ENCODE measurements at regions not wholly inside any gene's neighbourhood (a gene's known extent, or its start where the extent isn't known, plus 50 kb on each side); places are given as distances from the start of the nearest gene placed in this dataset.
"Not testable (repeated sequence)": the region's sequence is repeated elsewhere in the genome, so short reads cannot be mapped to it uniquely, and the experiment has no call there.

DNA sequence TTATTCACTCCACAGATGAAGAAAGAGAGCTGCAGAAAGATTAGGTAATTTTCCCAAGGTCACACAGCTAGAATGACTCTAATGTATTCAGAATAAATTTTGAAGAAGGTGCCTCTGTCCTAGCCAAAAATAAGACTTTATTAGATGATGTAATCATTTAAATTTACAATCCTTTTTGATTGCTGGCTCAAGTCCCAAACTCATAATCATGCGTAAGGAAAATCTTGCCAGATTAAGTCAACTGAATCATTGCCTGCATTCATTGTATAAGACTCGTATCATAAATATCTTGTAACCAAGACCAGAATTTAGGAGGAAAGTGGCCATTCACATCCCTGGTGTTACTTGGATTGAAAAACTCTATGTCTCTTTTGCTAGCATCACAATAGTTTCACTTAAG is 53.1 kb upstream of the STK39 start:
- no peak for DNase-seq (ENCODE audit: low spot score)

DNA sequence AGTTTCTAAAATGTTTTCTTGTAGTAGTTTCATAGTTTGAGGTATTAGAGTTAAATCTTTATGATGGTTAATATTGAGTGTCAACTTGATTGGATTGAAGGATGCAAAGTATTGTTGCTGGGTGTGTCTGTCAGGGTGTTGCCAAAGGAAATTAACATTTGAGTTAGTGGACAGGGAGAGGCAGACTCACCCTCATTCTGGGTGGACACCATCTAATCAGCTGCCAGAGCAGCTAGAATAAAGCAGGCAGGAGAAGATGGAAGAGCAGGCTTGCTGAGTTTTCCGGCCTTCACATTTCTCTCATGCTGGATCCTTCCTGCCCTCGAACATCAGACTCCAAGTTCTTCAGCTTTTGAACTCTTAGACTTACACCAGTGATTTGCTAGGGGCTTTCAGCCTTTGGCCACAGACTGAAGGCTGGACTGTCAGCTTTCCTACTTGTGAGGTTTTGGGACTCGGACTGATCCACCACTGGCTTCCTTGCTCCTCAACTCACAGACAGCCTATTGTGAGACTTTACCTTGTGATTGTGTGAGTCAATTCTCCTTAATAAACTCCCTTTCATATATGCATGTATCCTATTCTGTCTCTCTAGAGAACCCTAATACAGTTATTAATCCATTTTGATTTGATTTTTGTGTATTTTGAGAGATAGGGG is 56.8 kb upstream of the STK39 start:
- no peak for DNase-seq (ENCODE audit: low spot score)

- DNase-seq (ENCODE audit: low spot score) = no peak
Observed at GRCh38 chr2:168307379-168307778, 60.0 kb upstream of the STK39 start.

DNA sequence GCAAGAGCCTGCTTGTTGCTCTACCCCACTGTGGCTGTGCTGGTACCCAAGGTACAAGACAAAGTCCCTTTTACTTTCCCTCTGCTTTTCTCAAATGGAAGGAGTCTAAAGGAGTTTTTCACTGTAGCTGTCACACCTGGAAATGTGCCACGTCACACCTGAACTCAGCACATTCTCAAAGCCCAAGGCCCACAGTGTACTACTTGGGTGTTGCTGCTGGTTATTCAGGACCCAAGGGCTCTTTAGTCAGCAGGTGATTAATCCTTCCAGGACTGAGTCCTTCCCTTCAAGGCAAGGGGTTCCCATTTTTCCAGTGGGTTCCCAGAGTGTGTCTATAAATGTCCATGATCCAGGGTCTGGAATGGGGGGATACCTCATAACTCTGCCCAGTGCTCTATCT is 63.2 kb upstream of the STK39 start:
- no peak for DNase-seq (ENCODE audit: low spot score)

GRCh38 chr2:168311261-168311910 is 64.0 kb upstream of the STK39 start:
- no peak for DNase-seq (ENCODE audit: low spot score)

- DNase-seq (ENCODE audit: low spot score) = no peak
Observed at GRCh38 chr2:168312036-168312822, 64.8 kb upstream of the STK39 start.

DNA sequence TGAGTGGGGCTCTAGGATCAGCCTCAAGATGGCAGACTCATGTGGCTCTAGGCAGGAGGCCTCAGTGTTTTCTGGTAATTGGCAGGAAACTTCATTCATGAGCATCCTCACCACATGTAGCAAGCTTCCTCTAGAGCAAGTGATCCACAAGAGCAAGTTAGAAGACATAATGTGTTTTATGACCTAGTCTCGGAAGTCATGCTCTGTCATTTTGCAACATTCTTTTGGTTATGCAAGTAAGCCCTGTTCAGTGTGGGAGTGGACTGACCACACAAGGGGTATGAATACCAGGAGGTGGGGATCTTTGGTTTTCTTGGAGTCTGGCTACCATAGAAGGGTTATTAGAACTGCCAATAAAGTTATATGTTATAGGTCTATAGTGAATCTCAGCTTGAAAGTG is 66.8 kb upstream of the STK39 start:
- DNase-seq (ENCODE audit: low spot score) = no peak

DNA sequence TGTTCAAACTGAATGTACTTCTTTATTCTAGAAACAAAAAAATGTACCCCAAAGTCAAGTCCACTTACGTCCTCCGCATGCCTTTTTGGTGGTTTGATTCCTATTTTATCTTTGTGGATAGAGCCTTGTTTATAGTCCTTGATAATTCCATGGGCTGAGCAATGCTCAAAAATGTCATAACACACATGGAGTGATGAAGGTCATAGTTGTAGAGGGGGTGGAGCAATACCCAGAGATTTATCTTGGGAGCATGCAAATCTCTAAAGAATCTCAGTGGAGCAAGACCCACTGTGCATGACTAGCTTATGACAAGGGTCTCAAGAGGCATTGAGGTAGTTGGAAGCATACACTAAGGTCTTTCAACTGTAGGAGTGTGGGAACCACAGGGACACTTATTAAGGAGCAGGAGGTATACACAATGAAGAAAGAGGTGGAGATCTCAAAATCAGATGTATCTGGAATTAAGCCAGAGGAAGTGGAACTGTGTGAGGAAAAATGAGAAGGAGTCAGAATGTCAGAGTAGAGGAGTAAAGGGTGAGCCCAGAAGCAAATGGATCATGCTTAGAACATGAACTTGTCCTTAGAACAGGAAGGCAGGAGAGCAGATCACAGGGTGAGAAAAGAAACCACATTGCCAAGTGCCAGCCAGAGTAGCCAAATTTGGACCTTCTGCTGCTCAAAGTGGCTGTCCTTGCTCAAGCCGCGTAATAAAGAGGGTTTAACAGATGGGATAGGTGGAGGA is 68.1 kb upstream of the STK39 start:
- no peak for DNase-seq (ENCODE audit: low spot score)

GRCh38 chr2:168316073-168316440 is 68.7 kb upstream of the STK39 start:
- no peak for DNase-seq (ENCODE audit: low spot score)

GRCh38 chr2:168317282-168317681 is 69.9 kb upstream of the STK39 start:
- DNase-seq (ENCODE audit: low spot score) = no peak

DNA sequence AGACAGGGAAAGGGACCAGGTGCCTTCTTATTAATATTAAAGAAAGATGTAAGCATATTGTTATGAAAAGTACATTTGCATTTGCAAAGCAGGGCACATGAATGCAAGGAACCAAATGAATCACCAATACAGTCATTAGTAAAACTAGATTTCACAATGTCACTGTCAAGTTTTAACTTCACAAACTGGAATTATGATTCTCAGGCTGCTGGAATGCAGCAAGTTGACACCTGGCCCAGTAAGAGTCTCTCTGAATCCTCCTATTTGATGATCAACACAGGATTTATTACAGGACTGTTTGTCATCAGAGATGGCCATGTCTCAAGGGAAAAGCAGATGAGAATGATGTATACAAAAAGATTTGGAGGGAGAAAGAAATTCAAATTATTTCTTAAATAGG is 72.9 kb upstream of the STK39 start:
- no peak for DNase-seq (ENCODE audit: low spot score)

GRCh38 chr2:168322325-168323007 is 75.1 kb upstream of the STK39 start:
- DNase-seq (ENCODE audit: low spot score) = no peak

GRCh38 chr2:168323529-168324021 is 76.2 kb upstream of the STK39 start:
- DNase-seq (ENCODE audit: low spot score) = no peak

DNA sequence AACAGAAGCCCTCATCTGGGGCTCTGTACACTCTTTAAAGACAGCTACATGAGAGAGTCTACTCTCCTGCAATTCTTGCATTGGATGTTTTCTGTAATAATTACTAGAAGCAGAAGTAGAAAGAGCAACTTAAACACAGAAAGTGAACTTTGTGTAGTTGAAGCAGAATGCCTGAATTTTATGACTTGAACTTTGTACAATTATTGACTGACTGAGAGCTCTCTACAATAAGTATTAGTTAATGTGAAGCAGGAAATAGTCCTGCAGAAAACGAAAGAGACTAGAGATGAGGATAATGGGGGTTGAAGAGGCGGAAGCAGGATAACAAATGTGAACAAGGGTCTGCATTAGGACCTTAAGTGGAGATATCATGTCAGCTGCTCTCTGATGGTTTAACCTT is 79.2 kb upstream of the STK39 start:
- no peak for DNase-seq (ENCODE audit: low spot score)

DNA sequence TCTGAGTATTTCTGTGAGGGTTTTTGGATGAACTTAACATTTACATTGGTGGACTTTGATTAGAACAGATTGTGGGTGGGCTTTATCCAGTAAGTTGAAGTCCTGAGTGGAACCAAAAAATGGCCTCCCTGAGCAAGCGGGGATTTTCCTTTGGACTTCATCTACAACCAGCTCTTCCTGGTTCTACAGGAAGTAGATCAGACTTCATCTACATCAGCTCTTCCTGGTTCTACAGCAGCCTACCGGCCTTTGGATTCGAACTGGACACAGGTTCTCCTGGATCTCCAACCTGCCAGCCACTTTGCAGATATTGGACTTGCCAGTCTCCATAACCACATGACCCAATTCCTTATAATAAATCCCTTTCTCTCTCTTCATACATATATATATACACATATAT is 79.9 kb upstream of the STK39 start:
- DNase-seq (ENCODE audit: low spot score) = no peak

DNA sequence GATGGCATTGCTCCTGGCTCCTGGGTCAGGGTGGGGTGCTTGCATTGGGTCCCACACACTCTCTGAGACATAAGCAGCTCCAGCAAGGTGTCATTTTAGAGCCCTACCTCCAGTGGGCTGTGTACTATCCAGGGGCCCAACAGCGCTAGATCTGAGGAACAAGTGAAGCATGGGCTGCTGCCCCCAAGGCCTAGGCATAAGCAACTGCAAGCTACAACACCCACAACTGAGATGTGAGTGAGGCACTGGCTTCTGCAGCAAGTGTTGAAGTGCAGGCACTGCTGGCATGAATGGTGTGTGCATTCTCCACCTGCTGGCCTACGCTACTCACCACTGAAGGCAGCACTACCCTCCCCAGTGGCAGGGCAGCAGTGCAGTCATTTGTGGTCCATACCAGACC is 81.0 kb upstream of the STK39 start:
- DNase-seq (ENCODE audit: low spot score) = no peak

- DNase-seq (ENCODE audit: low spot score) = no peak
Observed at GRCh38 chr2:168330624-168331423, 83.4 kb upstream of the STK39 start.

- DNase-seq (ENCODE audit: low spot score) = not testable (repeated sequence)
Observed at GRCh38 chr2:168335254-168335653, 87.9 kb upstream of the STK39 start.

- no peak for DNase-seq (ENCODE audit: low spot score)
Observed at GRCh38 chr2:168336786-168337388, 89.5 kb upstream of the STK39 start.

GRCh38 chr2:168338292-168338691 is 90.9 kb upstream of the STK39 start:
- no peak for DNase-seq (ENCODE audit: low spot score)

Data from ecto neural progenitor cell (in vitro differentiated cells).